Loucy (cell line): ENCODE measurements at regions not wholly inside any gene's neighbourhood (a gene's known extent, or its start where the extent isn't known, plus 50 kb on each side); places are given as distances from the start of the nearest gene placed in this dataset.

ENCODE experiments used
- H2AFZ ChIP-seq: fragments of 200-600 bp; sonication (generic); 2 replicates; pipeline ENCODE4 v1.6.0; 2016; ENCODE audit warnings: antibody characterized with exemption, mild to moderate bottlenecking, low read length, moderate library complexity
- H3F3A ChIP-seq: fragments of 200-600 bp; 2 replicates; pipeline ENCODE4 v1.6.0; 2016; ENCODE audit warnings: antibody characterized with exemption, low read depth, mild to moderate bottlenecking
- H3K27me3 ChIP-seq: fragments of 200-600 bp; sonication (generic); 2 replicates; pipeline ENCODE4 v1.6.1; 2014; ENCODE audit warnings: low read length, mild to moderate bottlenecking; ENCODE audit not compliant: insufficient read depth, poor library complexity, severe bottlenecking
- H3K36me3 ChIP-seq: fragments of 200-600 bp; sonication (generic); 2 replicates; pipeline ENCODE4 v1.6.1; 2016; ENCODE audit warnings: low read length; ENCODE audit not compliant: insufficient read depth
- H3K4me1 ChIP-seq: fragments of 200-600 bp; sonication (generic); 2 replicates; pipeline ENCODE4 v1.5.1; 2014; ENCODE audit warnings: low read length, mild to moderate bottlenecking; ENCODE audit not compliant: insufficient read depth, poor library complexity, severe bottlenecking
- H3K4me2 ChIP-seq: fragments of 200-600 bp; sonication (generic); 2 replicates; pipeline ENCODE4 v1.6.0; 2014; ENCODE audit warnings: antibody characterized with exemption, low read length, low read depth, mild to moderate bottlenecking; ENCODE audit not compliant: poor library complexity, severe bottlenecking
- H3K4me3 ChIP-seq: fragments of 200-600 bp; sonication (generic); 2 replicates; pipeline ENCODE4 v1.5.1; 2014; ENCODE audit warnings: low read length, mild to moderate bottlenecking, mixed read lengths; ENCODE audit not compliant: poor library complexity, severe bottlenecking
- H3K79me2 ChIP-seq: fragments of 200-600 bp; sonication (generic); 2 replicates; pipeline ENCODE4 v1.6.1; 2014; ENCODE audit warnings: low read length; ENCODE audit not compliant: insufficient read depth
- H3K9ac ChIP-seq: fragments of 200-600 bp; sonication (generic); 2 replicates; pipeline ENCODE4 v1.6.0; 2014; ENCODE audit warnings: mild to moderate bottlenecking, low read depth, low read length, moderate library complexity; ENCODE audit not compliant: poor library complexity, severe bottlenecking
- H3K9me2 ChIP-seq: fragments of 200-600 bp; sonication (generic); replicated peaks from 2 replicates; pipeline ENCODE4 v1.6.1; 2016; ENCODE audit warnings: low read depth, low read length, mixed read lengths
- H3K9me3 ChIP-seq: fragments of 200-600 bp; sonication (generic); 2 replicates; pipeline ENCODE4 v1.6.1; 2014; ENCODE audit warnings: mild to moderate bottlenecking, antibody characterized with exemption, low read length, low read depth; ENCODE audit not compliant: insufficient read depth
- H4K20me1 ChIP-seq: fragments of 200-600 bp; sonication (generic); 2 replicates; pipeline ENCODE4 v1.6.0; 2014; ENCODE audit warnings: antibody characterized with exemption, low read length, mild to moderate bottlenecking; ENCODE audit not compliant: insufficient read depth, poor library complexity, severe bottlenecking
- CTCF ChIP-seq: fragments of 200-600 bp; sonication (generic); conservative IDR thresholded peaks from 2 replicates; pipeline ENCODE4 v1.5.1; 2014; ENCODE audit warnings: mild to moderate bottlenecking, antibody characterized with exemption, low read length
- EZH2phosphoT487 ChIP-seq: fragments of 200-600 bp; IDR thresholded peaks from 2 replicates; pipeline ENCODE4 v1.6.1; 2018; ENCODE audit warnings: antibody characterized with exemption, mild to moderate bottlenecking, moderate library complexity, borderline replicate concordance

GRCh38 chr18:44546954-44547353 is 133.7 kb upstream of the SETBP1 start:
- Histone ChIP-seq H3K27me3 (no peaks in the 10 kb centered on the region), H3K4me1 (peaks cover 13% of the 10 kb centered on the region), H3K79me2 (no peaks in the 10 kb centered on the region), H3K4me2 (no peak overlapping the region), H3K4me3 (no peak overlapping the region), H4K20me1 (no peaks in the 10 kb centered on the region), H3F3A (0 out of 2 replicates have a peak, but pooled peaks cover 2% of the 10 kb centered on the region), H3K9ac (no peak overlapping the region), H3K9me2 (no peaks in the 10 kb centered on the region), H2AFZ (no peak overlapping the region), H3K36me3 (no peaks in the 10 kb centered on the region), H3K9me3 (no peaks in the 10 kb centered on the region)
- TF ChIP-seq CTCF (no peak), EZH2phosphoT487 (no peak)

- Histone ChIP-seq H3K9me2 (no peaks in the 10 kb centered on the region), H3K9ac (no peak overlapping the region), H3K9me3 (no peaks in the 10 kb centered on the region), H3K27me3 (no peaks in the 10 kb centered on the region), H2AFZ (no peak overlapping the region), H3K36me3 (no peaks in the 10 kb centered on the region), H3K4me2 (no peak overlapping the region), H3K4me1 (peaks cover 13% of the 10 kb centered on the region), H3K4me3 (no peak overlapping the region), H4K20me1 (no peaks in the 10 kb centered on the region), H3K79me2 (no peaks in the 10 kb centered on the region), H3F3A (no peaks in the 10 kb centered on the region)
- TF ChIP-seq CTCF = no peak
- TF ChIP-seq EZH2phosphoT487 = no peak
These were observed 132.1 kb upstream of the SETBP1 start for GRCh38 chr18:44548291-44549221.

- Histone ChIP-seq H3K9me2 (no peaks in the 10 kb centered on the region), H3K4me2 (no peak overlapping the region), H3K4me3 (no peak overlapping the region), H3K79me2 (no peaks in the 10 kb centered on the region), H3K4me1 (peaks cover 13% of the 10 kb centered on the region), H4K20me1 (no peaks in the 10 kb centered on the region), H2AFZ (no peak overlapping the region), H3K9me3 (no peaks in the 10 kb centered on the region), H3K36me3 (no peaks in the 10 kb centered on the region), H3K27me3 (no peaks in the 10 kb centered on the region), H3K9ac (no peak overlapping the region), H3F3A (no peaks in the 10 kb centered on the region)
- TF ChIP-seq CTCF (no peak), EZH2phosphoT487 (no peak)
These were observed 128.0 kb upstream of the SETBP1 start for GRCh38 chr18:44552706-44553105.
